Neural cell (in vitro differentiated cells): ENCODE measurements at regions not wholly inside any gene's neighbourhood (a gene's known extent, or its start where the extent isn't known, plus 50 kb on each side); places are given as distances from the start of the nearest gene placed in this dataset.

Experiments
- H2AFZ ChIP-seq: fragments of 200-600, 300-800 bp; sonication (generic), shearing (Covaris generic); 2 replicates; pipeline ENCODE4 v1.6.0; 2014; ENCODE audit warnings: low read depth, mild to moderate bottlenecking, antibody characterized with exemption, low read length, moderate library complexity
- H3F3A ChIP-seq: fragments of 200-600 bp; shearing (Covaris generic); 2 replicates; pipeline ENCODE4 v1.6.1; 2016; ENCODE audit warnings: mild to moderate bottlenecking, moderate library complexity, mixed read lengths, antibody characterized with exemption, low read length; ENCODE audit not compliant: insufficient read depth, poor library complexity, severe bottlenecking
- H3K27ac ChIP-seq: fragments of 200-600, 300-800 bp; sonication (generic), shearing (Covaris generic); 2 replicates; pipeline ENCODE4 v1.5.1; 2014; ENCODE audit warnings: mild to moderate bottlenecking, low read length, moderate library complexity
- H3K27me3 ChIP-seq: fragments of 300-800, 200-600 bp; sonication (generic), shearing (Covaris generic); 2 replicates; pipeline ENCODE4 v1.6.0; 2014; ENCODE audit warnings: mild to moderate bottlenecking, low read depth, low read length, moderate library complexity; ENCODE audit not compliant: insufficient read depth
- H3K36me3 ChIP-seq: fragments of 300-800, 200-600 bp; sonication (generic), shearing (Covaris generic); 2 replicates; pipeline ENCODE4 v1.5.1; 2014; ENCODE audit warnings: mild to moderate bottlenecking, antibody characterized with exemption, low read length, moderate library complexity; ENCODE audit not compliant: insufficient read depth
- H3K4me2 ChIP-seq: fragments of 300-800, 200-600 bp; sonication (generic), shearing (Covaris generic); 2 replicates; pipeline ENCODE4 v1.6.0; 2014; ENCODE audit warnings: mild to moderate bottlenecking, low read length
- H3K4me3 ChIP-seq: fragments of 300-800, 200-600 bp; sonication (generic), shearing (Covaris generic); 2 replicates; pipeline ENCODE4 v1.5.1; 2014; ENCODE audit warnings: mild to moderate bottlenecking, low read length, moderate library complexity
- H3K79me2 ChIP-seq: fragments of 200-600 bp; shearing (Covaris generic); replicated peaks from 2 replicates; pipeline ENCODE4 v1.6.0; 2014; ENCODE audit warnings: mild to moderate bottlenecking, low read length, moderate library complexity; ENCODE audit not compliant: insufficient read depth
- H3K9ac ChIP-seq: fragments of 300-800, 200-600 bp; sonication (generic), shearing (Covaris generic); 2 replicates; pipeline ENCODE4 v1.6.1; 2016; ENCODE audit warnings: mild to moderate bottlenecking, low read length, mixed read lengths
- H3K9me2 ChIP-seq: fragments of 200-600 bp; shearing (Covaris generic); 2 replicates; pipeline ENCODE4 v1.6.1; 2016; ENCODE audit warnings: mild to moderate bottlenecking, low read length, mixed read lengths; ENCODE audit not compliant: insufficient read depth
- H3K9me3 ChIP-seq: fragments of 200-600, 300-800 bp; sonication (generic), shearing (Covaris generic); 2 replicates; pipeline ENCODE4 v1.6.1; 2016; ENCODE audit warnings: mild to moderate bottlenecking, mixed run types, low read length, moderate library complexity, mixed read lengths
- H4K20me1 ChIP-seq: fragments of 200-600 bp; shearing (Covaris generic); 2 replicates; pipeline ENCODE4 v1.6.1; 2016; ENCODE audit warnings: mild to moderate bottlenecking, mixed run types; ENCODE audit not compliant: insufficient read depth
- EP300 ChIP-seq: fragments of 450-650 bp; conservative IDR thresholded peaks from 2 replicates; pipeline ENCODE4 v1.6.1; 2014; ENCODE audit warnings: antibody characterized with exemption, mild to moderate bottlenecking, moderate library complexity; ENCODE audit not compliant: poor library complexity, severe bottlenecking
- EZH2 ChIP-seq: fragments of 200-600, 300-800 bp; shearing (Covaris generic), sonication (generic); IDR thresholded peaks from 2 replicates; pipeline ENCODE4 v1.6.1; 2014; ENCODE audit warnings: antibody characterized with exemption, low read length, borderline replicate concordance, mild to moderate bottlenecking; ENCODE audit not compliant: insufficient read depth, poor library complexity, severe bottlenecking
- MXI1 ChIP-seq: fragments of 450-650 bp; conservative IDR thresholded peaks from 2 replicates; pipeline ENCODE4 v1.6.1; 2014; ENCODE audit warnings: antibody characterized with exemption, mild to moderate bottlenecking; ENCODE audit not compliant: poor library complexity, severe bottlenecking
- POLR2AphosphoS5 ChIP-seq: IDR thresholded peaks from 2 replicates; pipeline ENCODE4 v1.6.1; 2012
- RAD21 ChIP-seq: fragments of 450-650 bp; conservative IDR thresholded peaks from 2 replicates; pipeline ENCODE4 v1.6.1; 2014; ENCODE audit warnings: antibody characterized with exemption, mild to moderate bottlenecking, moderate library complexity
- REST ChIP-seq: IDR thresholded peaks from 2 replicates; pipeline ENCODE4 v1.6.1; 2012; ENCODE audit warnings: borderline replicate concordance
- SMC3 ChIP-seq: fragments of 450-650 bp; conservative IDR thresholded peaks from 2 replicates; pipeline ENCODE4 v1.6.1; 2014; ENCODE audit warnings: antibody characterized with exemption, mild to moderate bottlenecking, moderate library complexity; ENCODE audit not compliant: poor library complexity
- TAF1 ChIP-seq: IDR thresholded peaks from 2 replicates; pipeline ENCODE4 v1.6.1; 2012; ENCODE audit warnings: low read depth
- TF ChIP-seq, protein P1 (sequence below): fragments of 450-650 bp; IDR thresholded peaks from 2 replicates; pipeline ENCODE4 v1.5.1; 2014; ENCODE audit warnings: antibody characterized with exemption, mild to moderate bottlenecking, moderate library complexity; ENCODE audit not compliant: poor library complexity, severe bottlenecking

DNA sequence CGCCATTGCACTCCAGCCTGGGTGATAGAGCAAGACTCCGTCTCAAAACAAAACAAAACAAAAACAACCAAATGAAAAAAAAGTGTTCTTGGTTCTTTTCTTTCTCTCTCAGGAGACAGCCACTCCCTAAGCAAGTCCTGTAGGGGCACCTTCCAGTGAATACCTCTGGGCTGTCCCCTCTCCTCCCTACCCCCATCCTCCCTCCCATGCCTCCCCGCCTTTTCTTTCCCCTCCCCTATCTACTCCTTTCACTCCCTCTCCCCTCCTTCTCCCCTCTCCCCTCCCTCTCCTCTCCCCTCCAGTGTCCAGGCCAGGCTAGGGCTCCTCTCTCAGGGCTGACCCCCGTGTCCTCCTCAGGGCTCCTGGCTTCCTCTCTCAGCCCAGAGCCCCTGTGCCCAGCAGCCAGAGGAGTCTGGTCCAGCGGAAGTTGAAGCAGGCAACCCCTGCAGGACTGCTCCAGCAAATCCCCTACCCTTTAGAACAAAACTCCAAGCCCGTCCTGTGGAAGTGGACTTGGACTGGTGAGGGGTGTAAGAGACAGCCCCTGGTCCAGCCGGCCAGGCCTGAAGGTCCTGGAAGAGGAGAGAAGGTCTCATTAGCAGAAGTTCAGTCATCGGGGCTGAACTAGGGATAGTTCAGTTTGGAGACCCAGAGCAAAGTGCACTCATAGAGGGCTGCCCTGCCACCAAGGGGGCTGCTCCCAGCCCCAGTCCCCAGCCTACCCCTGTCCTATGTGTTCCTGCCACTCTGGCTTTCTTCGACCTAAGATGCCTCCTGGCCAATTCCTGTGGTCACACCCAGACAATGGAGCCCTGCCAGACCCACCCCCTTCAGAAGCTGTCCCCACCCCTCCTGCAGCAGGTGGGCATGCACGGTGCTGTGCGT lies 79.8 kb upstream of the IQSEC1 start:
- Histone ChIP-seq H3K9ac (no peak overlapping the region), H4K20me1 (no peaks in the 10 kb centered on the region), H3F3A (no peaks in the 10 kb centered on the region), H3K36me3 (no peaks in the 10 kb centered on the region), H3K79me2 (no peaks in the 10 kb centered on the region), H3K27me3 (no peaks in the 10 kb centered on the region), H3K4me3 (no peak overlapping the region), H3K4me2 (no peak overlapping the region), H2AFZ (no peak overlapping the region), H3K9me3 (peaks cover 10% of the 10 kb centered on the region), H3K9me2 (no peaks in the 10 kb centered on the region), H3K27ac (no peak overlapping the region)
- TF ChIP-seq MXI1 (no peak), REST (no peak), EZH2 (no peak), SMC3 (no peak), EP300 (no peak), RAD21 (no peak)
- TF ChIP-seq, protein P1, sequence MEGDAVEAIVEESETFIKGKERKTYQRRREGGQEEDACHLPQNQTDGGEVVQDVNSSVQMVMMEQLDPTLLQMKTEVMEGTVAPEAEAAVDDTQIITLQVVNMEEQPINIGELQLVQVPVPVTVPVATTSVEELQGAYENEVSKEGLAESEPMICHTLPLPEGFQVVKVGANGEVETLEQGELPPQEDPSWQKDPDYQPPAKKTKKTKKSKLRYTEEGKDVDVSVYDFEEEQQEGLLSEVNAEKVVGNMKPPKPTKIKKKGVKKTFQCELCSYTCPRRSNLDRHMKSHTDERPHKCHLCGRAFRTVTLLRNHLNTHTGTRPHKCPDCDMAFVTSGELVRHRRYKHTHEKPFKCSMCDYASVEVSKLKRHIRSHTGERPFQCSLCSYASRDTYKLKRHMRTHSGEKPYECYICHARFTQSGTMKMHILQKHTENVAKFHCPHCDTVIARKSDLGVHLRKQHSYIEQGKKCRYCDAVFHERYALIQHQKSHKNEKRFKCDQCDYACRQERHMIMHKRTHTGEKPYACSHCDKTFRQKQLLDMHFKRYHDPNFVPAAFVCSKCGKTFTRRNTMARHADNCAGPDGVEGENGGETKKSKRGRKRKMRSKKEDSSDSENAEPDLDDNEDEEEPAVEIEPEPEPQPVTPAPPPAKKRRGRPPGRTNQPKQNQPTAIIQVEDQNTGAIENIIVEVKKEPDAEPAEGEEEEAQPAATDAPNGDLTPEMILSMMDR, result no peak

GRCh38 chr3:13150624-13151023 lies 77.4 kb upstream of the IQSEC1 start:
- no peaks in the 10 kb centered on the region for H3K9me2 ChIP-seq
- no peaks in the 10 kb centered on the region for H3K79me2 ChIP-seq
- H3K36me3 ChIP-seq, result no peaks in the 10 kb centered on the region
- no peak for TF ChIP-seq POLR2AphosphoS5
- TF ChIP-seq EP300, result no peak
- TF ChIP-seq TAF1, result no peak
- TF ChIP-seq MXI1, result no peak
- TF ChIP-seq RAD21, result no peak
- TF ChIP-seq REST, result no peak
- no peak for TF ChIP-seq SMC3
- no peak for TF ChIP-seq EZH2
- TF ChIP-seq, protein P1, result no peak
- H2AFZ ChIP-seq, result no peak overlapping the region
- H3K27me3 ChIP-seq, result no peaks in the 10 kb centered on the region
- no peak overlapping the region for H3K9ac ChIP-seq
- no peaks in the 10 kb centered on the region for H4K20me1 ChIP-seq
- peaks cover 4% of the 10 kb centered on the region for H3K9me3 ChIP-seq
- no peaks in the 10 kb centered on the region for H3F3A ChIP-seq
- no peak overlapping the region for H3K4me2 ChIP-seq
- H3K27ac ChIP-seq, result no peak overlapping the region
- H3K4me3 ChIP-seq, result no peak overlapping the region
